A549 (cell line): ENCODE measurements at regions not wholly inside any gene's neighbourhood (a gene's known extent, or its start where the extent isn't known, plus 50 kb on each side); places are given as distances from the start of the nearest gene placed in this dataset.

Experiments used
- ATAC-seq, 2 experiments: fragments of 200-7000 bp in 1 of 2; fragments of >200 bp in 1 of 2; cut with Nextera tagmentation in 1 of 2; cut with Tn5 transposase in 1 of 2; 3 replicates each; pipeline versions ENCODE4 v1.8.0 to v1.9.1; 2018 to 2020; ENCODE audit warnings: mild to moderate bottlenecking in 1 of 2, moderate library complexity in 1 of 2
- CTCF ChIA-PET: fragments of 300-600 bp; sonication (Branson Sonifier 250); formaldehyde crosslinking; extraction: SDS; loops from one replicate; lab custom pipeline; 2021; ENCODE audit warnings: antibody characterized with exemption, inconsistent platforms; lab: Yijun Ruan, JAX
- POLR2A ChIA-PET: fragments of 350-600 bp; formaldehyde crosslinking; extraction: SDS; loops from one replicate; lab custom pipeline; 2021; ENCODE audit warnings: antibody characterized with exemption, inconsistent platforms; lab: Yijun Ruan, JAX
- DNase-seq, 2 experiments: peaks; one replicate each; pipeline versions ENCODE4 v3.0.0 to v3.0.0-alpha.2; 2011 to 2016; ENCODE audit warnings: low read depth in 1 of 2, low spot score in 1 of 2
- FAIRE-seq: peaks from 2 replicates; lab custom pipeline; 2011; peaks lifted over from hg19 to GRCh38; lab: Jason Lieb, UNC
- H3K27ac ChIP-seq, 2 experiments: fragments of >200 bp; sonication (Bioruptor Twin); formaldehyde crosslinking; 3 replicates each; pipeline ENCODE4 v1.5.1; 2016 to 2017
- H3K4me1 ChIP-seq: fragments of >200 bp; sonication (Bioruptor Twin); formaldehyde crosslinking; 3 replicates; pipeline ENCODE4 v1.6.1; 2016
- H3K4me2 ChIP-seq: fragments of >200 bp; sonication (Bioruptor Twin); formaldehyde crosslinking; 3 replicates; pipeline ENCODE4 v1.6.1; 2016
- H3K4me3 ChIP-seq: fragments of >200 bp; sonication (Bioruptor Twin); formaldehyde crosslinking; 3 replicates; pipeline ENCODE4 v1.5.1; 2016
- H3K9me3 ChIP-seq: fragments of >200 bp; sonication (Bioruptor Twin); formaldehyde crosslinking; 3 replicates; pipeline ENCODE4 v1.6.1; 2016
- CEBPB ChIP-seq, 2 experiments: fragments of >200 bp in 1 of 2; sonication (Bioruptor Twin) in 1 of 2; formaldehyde crosslinking in 1 of 2; IDR thresholded peaks; 2 replicates each; pipeline ENCODE4 v1.6.1; 2012 to 2016
- CHD2 ChIP-seq: fragments of 150-350 bp; IDR thresholded peaks from 2 replicates; pipeline ENCODE4 v1.6.1; 2014; ENCODE audit warnings: low read length; ENCODE audit not compliant: partially characterized antibody
- EHMT2 ChIP-seq: fragments of 200-600 bp; sonication (generic); IDR thresholded peaks from 2 replicates; pipeline ENCODE4 v1.6.1; 2016; ENCODE audit warnings: antibody characterized with exemption, low read depth, mild to moderate bottlenecking, moderate library complexity
- HEYL ChIP-seq: fragments of 250-450 bp; sonication (Bioruptor Pico); IDR thresholded peaks from 2 replicates; pipeline ENCODE4 v1.8.0; 2021; ENCODE audit warnings: mild to moderate bottlenecking, moderate library complexity
- KDM5A ChIP-seq: fragments of 200-600 bp; sonication (generic); IDR thresholded peaks from 2 replicates; pipeline ENCODE4 v1.6.1; 2016; ENCODE audit warnings: antibody characterized with exemption, mild to moderate bottlenecking
- MYC ChIP-seq: IDR thresholded peaks from 2 replicates; pipeline ENCODE4 v1.6.1; 2012; ENCODE audit warnings: mild to moderate bottlenecking, inconsistent platforms, low read length, improper control_type of control experiment, borderline replicate concordance
- NPAS2 ChIP-seq: fragments of 250-450 bp; sonication (Bioruptor Pico); IDR thresholded peaks from 2 replicates; pipeline ENCODE4 v1.8.0; 2022; ENCODE audit warnings: mild to moderate bottlenecking, moderate library complexity, borderline replicate concordance
- PBX3 ChIP-seq: IDR thresholded peaks from 2 replicates; pipeline ENCODE4 v1.6.1; 2012
- POLR2A ChIP-seq: IDR thresholded peaks from 2 replicates; pipeline ENCODE4 v1.6.1; 2012; ENCODE audit warnings: mild to moderate bottlenecking, low read length
- POLR2AphosphoS2 ChIP-seq: conservative IDR thresholded peaks from 2 replicates; pipeline ENCODE4 v1.6.1; 2012; ENCODE audit warnings: low read length, improper control_type of control experiment, inconsistent platforms
- RCOR1 ChIP-seq: fragments of 150-350 bp; IDR thresholded peaks from 2 replicates; pipeline ENCODE4 v1.6.1; 2014; ENCODE audit warnings: antibody characterized with exemption, low read length, low read depth
- REST ChIP-seq: fragments of 200-600 bp; sonication (generic); IDR thresholded peaks from 2 replicates; pipeline ENCODE4 v1.6.1; 2016; ENCODE audit warnings: antibody characterized with exemption, mild to moderate bottlenecking, moderate library complexity
- RFX5 ChIP-seq: fragments of 450-650 bp; IDR thresholded peaks from 2 replicates; pipeline ENCODE4 v1.7.1; 2014; ENCODE audit warnings: antibody characterized with exemption, mild to moderate bottlenecking, moderate library complexity
- RNF2 ChIP-seq: fragments of 200-600 bp; sonication (generic); IDR thresholded peaks from 2 replicates; pipeline ENCODE4 v1.6.1; 2016; ENCODE audit warnings: low read depth, mild to moderate bottlenecking, antibody characterized with exemption, moderate library complexity, borderline replicate concordance
- SMC3 ChIP-seq: fragments of >200 bp; sonication (Bioruptor Twin); formaldehyde crosslinking; IDR thresholded peaks from 3 replicates; pipeline ENCODE4 v1.6.1; 2018; ENCODE audit warnings: inconsistent platforms
- ZC3H11A ChIP-seq: fragments of 450-650 bp; IDR thresholded peaks from 2 replicates; pipeline ENCODE4 v1.6.1; 2014; ENCODE audit warnings: antibody characterized with exemption, mild to moderate bottlenecking
- ZNF302 ChIP-seq: fragments of 250-450 bp; sonication (Bioruptor Pico); IDR thresholded peaks from 2 replicates; pipeline ENCODE4 v1.9.0; 2021; ENCODE audit warnings: inconsistent platforms, mild to moderate bottlenecking, moderate library complexity
- ZSCAN20 ChIP-seq: fragments of 250-450 bp; sonication (Bioruptor Pico); IDR thresholded peaks from 2 replicates; pipeline ENCODE4 v1.8.0; 2022; ENCODE audit warnings: mild to moderate bottlenecking, moderate library complexity
- WGBS: methylation state at CpG from one replicate; pipeline ENCODE4 v1.1.6; 2017; ENCODE audit errors: missing lambda C conversion rate; 5-methylcytosine and 5-hydroxymethylcytosine counted together

- H3K4me3 ChIP-seq: no peak overlapping the region
- no peaks in the 10 kb centered on the region for H3K4me1 ChIP-seq
- no peak for ATAC-seq
- no peaks in the 10 kb centered on the region for H3K9me3 ChIP-seq
- no peak for DNase-seq
- H3K4me2 ChIP-seq: no peak overlapping the region
- 80% methylated on average over 2 of the region's 9 CpGs for WGBS
- H3K27ac ChIP-seq: no peak overlapping the region
- POLR2A ChIA-PET: no interaction called here
- no peak for TF ChIP-seq PBX3
- no peak for TF ChIP-seq RCOR1
- no peak for TF ChIP-seq REST
- no peak for TF ChIP-seq CHD2
- TF ChIP-seq POLR2A: no peak
- TF ChIP-seq RNF2: no peak
- no peak for TF ChIP-seq POLR2AphosphoS2
- no peak for TF ChIP-seq KDM5A
- TF ChIP-seq MYC: no peak
- no peak for TF ChIP-seq ZC3H11A
- CTCF ChIA-PET: no interaction called here
- FAIRE-seq: no peak
These were observed 630.7 kb downstream of the TBC1D22A start for GRCh38 chr22:47393191-47393590.

- H3K4me1 ChIP-seq: no peaks in the 10 kb centered on the region
- no peaks in the 10 kb centered on the region for H3K9me3 ChIP-seq
- ChIA-PET POLR2A (no interaction called here), CTCF (no interaction called here)
- 72% methylated on average over 6 of the region's 8 CpGs for WGBS
- H3K27ac ChIP-seq: no peak overlapping the region
- DNase-seq (no peak), FAIRE-seq (no peak), ATAC-seq (no peak)
- H3K4me3 ChIP-seq: no peak overlapping the region
- H3K4me2 ChIP-seq: no peak overlapping the region
- no peak for TF ChIP-seq PBX3
These were observed 630.3 kb downstream of the TBC1D22A start for GRCh38 chr22:47392729-47393128.

GRCh38 chr22:47392054-47392347, 629.6 kb downstream of the TBC1D22A start:
- Histone ChIP-seq H3K4me3 (no peak overlapping the region), H3K27ac (no peak overlapping the region), H3K4me1 (no peaks in the 10 kb centered on the region), H3K9me3 (no peaks in the 10 kb centered on the region), H3K4me2 (no peak overlapping the region)
- ATAC-seq (no peak), DNase-seq (no peak), FAIRE-seq (no peak)
- 67% methylated on average over 10 of the region's 11 CpGs for WGBS
- ChIA-PET POLR2A (no interaction called here), CTCF (no interaction called here)
- TF ChIP-seq ZSCAN20 (CRISPR knock-in tag) (no peak), RFX5 (no peak), KDM5A (no peak), SMC3 (no peak), ZNF302 (CRISPR knock-in tag) (no peak), CEBPB (IDR thresholded peaks at IDR 0.05) (no peak), EHMT2 (no peak), HEYL (CRISPR knock-in tag) (no peak), NPAS2 (no peak)
